Dedifferentiated amniotic fluid mesenchymal stem cell (primary cell): ENCODE measurements at regions not wholly inside any gene's neighbourhood (a gene's known extent, or its start where the extent isn't known, plus 50 kb on each side); places are given as distances from the start of the nearest gene placed in this dataset.

Source experiments
- DNase-seq: peaks from one replicate; pipeline ENCODE4 v3.0.0-alpha.2; 2016; ENCODE audit errors: extremely low spot score

DNA sequence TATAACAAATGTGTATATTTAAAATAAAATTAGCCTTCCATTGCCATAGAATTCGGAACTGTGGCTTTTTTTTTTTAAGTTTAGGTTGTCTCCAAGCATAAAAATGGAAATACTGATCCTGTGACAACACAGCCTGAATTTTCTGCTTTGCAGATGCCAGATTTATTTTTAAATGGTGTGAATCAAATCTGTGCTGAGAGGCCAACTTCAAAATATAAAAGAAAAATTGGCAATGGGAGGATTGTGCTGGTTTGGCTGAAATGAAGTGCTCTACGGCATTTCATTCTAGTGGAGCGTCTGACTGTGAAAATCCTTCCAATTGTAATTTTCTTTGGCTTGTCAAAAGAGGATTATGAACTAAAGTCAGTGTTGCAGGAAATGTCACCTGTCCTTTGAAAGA lies 580.3 kb upstream of the ZFP42 start:
- DNase-seq, result no peak

- DNase-seq, result no peak
These were observed 579.4 kb upstream of the ZFP42 start for GRCh38 chr4:187416216-187416615.

- DNase-seq, result no peak
These were observed 577.9 kb upstream of the ZFP42 start for GRCh38 chr4:187417721-187418120.

DNA sequence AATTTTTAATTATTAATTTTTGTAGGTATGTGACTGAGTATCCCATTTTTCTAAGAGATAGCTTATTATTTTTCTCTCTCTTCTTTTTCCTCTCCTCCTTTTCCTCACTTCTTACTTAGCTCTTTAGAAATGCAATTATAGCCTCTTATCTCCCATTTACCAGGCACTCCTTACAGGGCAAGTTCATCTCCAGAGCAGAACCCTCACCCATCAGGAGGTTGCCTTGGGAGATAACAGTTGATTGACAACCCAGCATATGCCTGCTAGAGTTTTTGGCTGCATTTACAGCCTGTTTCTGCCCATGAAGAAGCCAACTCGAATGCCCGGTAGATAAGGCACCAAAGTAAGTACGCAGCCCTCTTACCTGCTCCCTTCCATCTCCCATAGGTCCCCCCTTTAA lies 572.9 kb upstream of the ZFP42 start:
- no peak for DNase-seq

DNA sequence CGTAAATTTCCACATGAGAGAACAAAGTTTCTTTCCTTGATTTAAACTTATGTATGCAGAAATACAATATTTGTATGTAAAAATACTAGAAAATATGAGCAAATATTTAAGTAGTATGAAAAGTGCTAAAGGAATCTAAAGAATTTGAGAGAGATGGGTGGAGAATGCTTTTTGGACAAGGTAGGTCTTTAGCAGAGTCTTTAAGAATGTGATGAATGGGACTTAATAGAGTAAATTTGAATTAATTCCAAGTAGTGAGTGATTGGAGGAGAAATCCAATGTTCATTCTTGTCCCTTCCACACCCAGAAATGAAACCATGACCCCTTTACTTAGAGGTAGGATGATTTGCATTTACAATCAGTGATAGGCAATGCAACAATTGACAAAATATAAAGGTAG lies 570.9 kb upstream of the ZFP42 start:
- no peak for DNase-seq

- DNase-seq, result no peak
These were observed 569.1 kb upstream of the ZFP42 start for GRCh38 chr4:187426511-187426910.

DNA sequence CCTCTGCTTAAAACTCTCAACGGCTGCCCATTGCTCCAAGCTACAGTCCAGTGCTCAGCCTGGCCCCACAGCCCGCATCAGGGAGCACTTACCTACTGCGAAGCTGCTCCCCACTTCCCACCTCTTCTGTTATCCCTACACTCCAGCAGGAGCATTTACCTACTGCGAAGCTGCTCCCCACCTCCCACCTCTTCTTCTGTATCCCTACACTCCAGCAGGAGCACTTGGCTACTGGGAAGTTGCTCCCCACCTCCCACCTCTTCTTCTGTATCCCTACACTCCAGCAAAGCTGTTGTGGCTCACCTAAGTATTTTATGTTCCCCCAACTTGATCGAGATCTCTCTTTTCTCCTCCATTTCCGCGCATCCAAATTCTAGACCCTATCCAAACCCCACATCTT lies 563.3 kb upstream of the ZFP42 start:
- DNase-seq, result no peak

DNA sequence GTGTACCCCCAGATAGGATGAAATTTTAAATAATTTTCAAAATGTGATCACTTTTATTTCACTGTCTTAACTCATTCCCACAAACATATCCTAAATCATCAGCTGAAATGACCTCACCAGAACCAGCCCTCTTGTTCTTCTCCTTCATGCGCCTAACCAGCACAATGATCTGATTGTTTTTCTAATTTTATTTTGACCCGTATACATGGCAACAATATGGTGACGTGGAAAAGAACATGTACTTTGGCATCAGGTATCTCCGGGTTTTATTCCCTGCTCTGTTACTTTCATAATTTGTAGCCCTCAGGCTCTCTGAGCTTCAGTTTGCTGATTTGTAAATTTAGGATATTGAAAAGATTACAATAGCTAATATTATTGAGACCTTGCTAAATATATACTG lies 562.4 kb upstream of the ZFP42 start:
- no peak for DNase-seq

DNA sequence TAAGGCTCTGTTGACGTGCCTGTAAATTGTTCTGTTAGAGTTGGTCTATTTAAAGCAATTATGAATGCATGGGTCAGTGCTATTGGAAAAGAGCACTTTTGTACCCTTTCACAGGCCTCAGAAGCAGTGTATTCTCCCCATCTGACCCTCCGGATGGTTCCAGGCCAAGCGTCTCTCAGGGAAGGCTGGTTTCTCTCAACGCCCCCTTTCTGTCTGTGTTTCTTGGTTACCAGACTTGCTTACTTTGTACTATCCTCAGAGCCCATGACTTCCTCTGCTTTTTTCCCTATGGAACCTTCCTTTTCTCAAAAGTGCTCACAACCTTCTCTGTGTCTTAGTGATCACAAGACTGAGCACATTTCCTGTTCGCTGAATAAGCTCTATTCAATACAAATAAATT lies 559.3 kb upstream of the ZFP42 start:
- DNase-seq, result no peak

GRCh38 chr4:187444061-187444460 lies 551.5 kb upstream of the ZFP42 start:
- DNase-seq, result no peak

GRCh38 chr4:187449702-187450101 lies 545.9 kb upstream of the ZFP42 start:
- no peak for DNase-seq

DNA sequence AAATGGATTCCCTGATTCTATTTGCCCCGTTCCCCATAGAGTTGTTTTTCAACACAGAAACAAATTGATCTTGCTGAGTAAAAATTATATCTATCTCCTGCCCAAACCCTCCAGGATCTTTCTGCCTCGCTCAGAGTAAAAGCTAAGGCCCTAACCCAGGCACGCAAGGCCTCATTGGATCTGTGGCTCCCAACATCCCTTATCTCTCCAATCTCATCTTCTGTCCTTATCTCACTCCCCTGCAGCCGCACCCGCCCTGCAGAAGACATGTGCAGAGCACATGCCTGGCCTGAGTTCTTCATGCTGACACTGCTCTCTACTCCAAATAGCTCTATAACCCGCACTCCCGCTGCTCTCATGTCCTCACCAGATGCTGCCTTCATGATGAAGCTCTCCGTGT lies 543.8 kb upstream of the ZFP42 start:
- no peak for DNase-seq

- no peak for DNase-seq
These were observed 535.6 kb upstream of the ZFP42 start for GRCh38 chr4:187460016-187460415.

GRCh38 chr4:187464573-187464972 lies 531.0 kb upstream of the ZFP42 start:
- DNase-seq, result no peak

GRCh38 chr4:187467224-187467623 lies 528.3 kb upstream of the ZFP42 start:
- no peak for DNase-seq

DNA sequence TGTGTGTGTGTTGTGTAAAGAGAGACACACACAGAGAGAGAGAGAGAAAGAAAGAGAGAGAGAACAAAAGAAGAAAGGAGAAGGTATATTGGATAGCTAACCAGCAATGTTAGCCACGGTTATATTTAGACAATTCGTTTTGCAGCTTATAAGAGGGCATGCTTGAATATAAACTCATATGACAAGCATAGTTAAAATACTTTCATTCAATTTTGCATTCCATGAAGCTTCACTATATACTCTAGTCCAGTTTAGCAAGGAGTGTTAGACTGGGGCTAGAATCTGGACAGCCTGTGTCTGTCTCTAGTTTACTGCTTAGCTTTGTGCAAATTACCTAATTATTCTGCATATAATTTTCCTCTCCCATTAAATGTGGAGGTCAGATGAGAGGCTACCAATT lies 525.9 kb upstream of the ZFP42 start:
- no peak for DNase-seq

DNA sequence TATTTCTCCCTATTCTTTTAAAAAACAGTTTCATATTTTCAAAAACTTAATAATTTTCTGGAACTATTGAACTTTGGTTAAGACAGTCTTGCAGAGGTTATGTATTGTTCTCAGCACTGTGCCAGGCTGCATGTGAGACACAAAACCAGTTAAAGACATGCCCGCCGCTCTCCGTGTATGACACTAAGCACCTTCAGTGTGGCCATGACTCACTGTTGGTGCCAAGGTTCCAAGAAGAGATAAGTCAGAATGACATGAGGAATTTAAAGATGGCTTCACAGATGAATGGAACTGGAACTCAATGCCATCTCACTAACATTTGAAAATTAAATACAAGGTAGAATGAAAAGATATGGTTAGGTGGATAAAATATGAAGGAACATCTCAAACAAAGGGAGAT lies 525.5 kb upstream of the ZFP42 start:
- no peak for DNase-seq

- no peak for DNase-seq
These were observed 521.3 kb upstream of the ZFP42 start for GRCh38 chr4:187474238-187474637.

DNA sequence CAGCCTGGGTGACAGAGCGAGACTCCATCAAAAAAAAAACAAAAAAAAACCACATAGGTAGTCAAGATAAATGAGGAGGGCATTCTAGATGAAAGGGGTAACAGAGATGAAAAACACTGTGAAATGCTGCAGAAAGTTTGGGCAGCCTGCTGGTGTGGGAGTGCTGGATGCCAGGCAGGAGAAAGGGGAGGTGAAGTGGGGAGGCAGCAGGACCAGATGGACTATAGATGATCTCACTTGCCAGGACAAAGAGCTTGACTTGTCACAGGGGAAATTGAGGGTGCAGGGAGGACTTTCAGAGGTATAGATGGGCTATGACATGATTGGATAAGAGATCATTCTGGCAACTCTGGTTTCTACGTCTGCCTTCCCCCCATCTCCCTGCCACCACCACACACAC lies 519.7 kb upstream of the ZFP42 start:
- DNase-seq, result no peak

GRCh38 chr4:187477224-187477623 lies 518.3 kb upstream of the ZFP42 start:
- no peak for DNase-seq

DNA sequence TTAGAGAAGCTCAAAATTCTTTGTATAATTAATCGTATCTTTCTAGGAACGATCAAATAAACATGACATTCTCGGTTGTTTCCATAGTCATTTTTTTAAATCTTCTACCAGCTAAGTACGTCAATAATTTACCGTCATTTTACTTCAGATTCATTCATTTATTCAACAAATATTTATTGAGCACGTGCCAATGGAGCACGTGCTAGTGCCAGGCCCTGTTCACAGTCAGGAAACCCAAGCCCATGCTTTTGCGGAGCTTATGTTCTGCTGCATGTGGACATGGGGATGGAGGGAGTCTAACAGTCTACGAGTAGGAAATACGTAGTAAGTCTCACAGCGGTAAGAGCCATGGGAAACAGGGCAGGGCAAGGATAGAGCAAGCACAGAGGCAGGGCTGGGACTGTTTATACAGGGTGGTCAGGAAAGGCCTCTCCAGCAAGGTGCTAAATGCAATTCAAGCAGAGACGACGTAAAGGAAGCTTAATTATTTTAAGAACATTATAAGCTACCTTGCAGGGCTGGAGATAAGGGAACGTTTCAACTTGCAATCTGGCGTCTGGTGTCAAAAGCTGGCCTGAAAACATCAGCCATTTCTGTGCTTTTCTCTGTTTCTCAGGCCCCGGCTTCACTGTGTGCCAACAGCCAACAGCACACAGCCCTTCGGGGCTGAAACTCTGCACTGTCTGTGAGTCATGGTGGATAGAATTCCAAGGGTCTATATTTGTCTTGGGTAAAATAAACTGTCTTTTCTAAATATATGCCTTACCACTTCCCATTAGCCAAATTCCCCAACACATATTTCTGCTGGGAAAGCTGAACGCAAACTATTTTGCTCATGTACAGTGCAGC lies 517.1 kb upstream of the ZFP42 start:
- peak; percentile 90 for DNase-seq

DNA sequence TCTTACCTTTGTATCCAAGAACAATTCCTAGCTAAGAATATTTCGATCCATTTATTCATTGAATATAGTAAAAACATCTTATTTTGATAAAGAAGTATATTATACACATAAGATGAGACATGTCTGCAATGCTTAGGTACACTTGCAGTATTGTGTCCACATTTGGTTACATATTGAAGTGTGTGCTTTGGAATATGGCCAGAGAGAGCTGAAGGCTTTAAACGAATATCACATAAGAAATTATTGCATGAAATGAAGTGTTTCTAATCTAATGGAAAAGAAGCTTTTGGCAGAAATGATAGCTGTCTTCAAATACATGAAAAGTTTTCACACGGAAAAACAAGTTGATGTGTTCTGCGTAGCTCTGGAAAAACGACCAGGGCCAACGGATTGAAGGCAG lies 516.1 kb upstream of the ZFP42 start:
- DNase-seq, result no peak

DNA sequence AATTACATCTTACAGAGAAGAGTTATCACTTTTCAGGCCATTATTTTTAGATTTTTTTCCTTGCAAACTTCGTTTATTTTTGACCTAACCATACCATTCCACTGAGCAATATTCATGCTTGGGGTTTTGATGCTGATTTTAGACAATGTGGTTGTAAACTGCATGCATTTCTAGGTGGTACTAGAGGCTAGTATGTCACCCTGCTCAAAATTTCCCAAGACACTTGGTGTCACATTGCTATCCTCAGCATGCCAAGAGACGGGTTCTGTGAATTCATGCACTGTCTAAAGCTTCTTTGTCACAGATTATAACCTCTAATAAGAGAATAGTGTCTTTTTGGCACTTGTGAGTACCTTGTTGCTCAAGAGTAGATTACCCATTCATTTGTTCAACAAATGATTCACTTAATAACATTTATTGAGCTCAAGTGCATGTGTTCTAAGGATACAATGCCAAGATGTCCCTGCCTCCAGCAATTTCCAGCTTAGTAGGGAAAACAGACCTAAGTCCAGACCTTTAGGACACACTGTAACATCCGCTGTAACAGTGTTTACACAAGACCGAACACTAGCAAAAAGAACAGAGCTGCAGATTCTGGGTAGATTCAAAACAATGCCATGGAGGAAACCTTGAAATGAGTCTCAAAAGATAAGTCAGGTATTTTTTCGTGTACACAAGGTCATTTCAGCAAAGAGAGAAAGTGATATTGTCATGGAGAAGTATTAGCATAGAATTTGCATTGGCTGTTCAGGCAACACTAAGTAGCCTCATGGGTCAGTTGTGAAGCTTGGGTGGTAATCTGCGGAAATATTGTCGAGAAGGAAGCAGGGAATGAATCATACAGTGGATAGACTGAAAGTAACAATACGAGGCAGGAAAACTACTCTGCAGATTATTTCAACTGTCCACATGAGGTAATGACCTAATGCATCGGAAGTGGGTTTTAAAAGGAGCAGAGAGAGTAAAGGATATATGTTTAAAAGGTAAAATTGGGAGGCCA lies 515.1 kb upstream of the ZFP42 start:
- DNase-seq, result no peak
